Activated CD8-positive, alpha-beta T cell treated with anti-CD3 and anti-CD28 coated beads, Interleukin-2, amount 10 ng/mL, durations not matched to agents 7 days and 5 days (primary cell): ENCODE measurements at regions not wholly inside any gene's neighbourhood (a gene's known extent, or its start where the extent isn't known, plus 50 kb on each side); places are given as distances from the start of the nearest gene placed in this dataset.

Experiments
- ATAC-seq: fragments of 150-1000 bp; cut with Tn5 transposase; one replicate; pipeline ENCODE4 v1.10.0; 2021; ENCODE audit warnings: moderate library complexity
- CTCF ChIA-PET: fragments of 350-600 bp; sonication (Branson Sonifier 250); formaldehyde crosslinking; loops from one replicate; lab custom pipeline; 2021; ENCODE audit warnings: antibody characterized with exemption; lab: Charles Lee
- POLR2A ChIA-PET: fragments of 350-600 bp; sonication (Branson Sonifier 250); formaldehyde crosslinking; loops from one replicate; lab custom pipeline; 2021; ENCODE audit warnings: antibody characterized with exemption; lab: Charles Lee
- DNase-seq: peaks from one replicate; pipeline ENCODE4 v3.0.0-alpha.2; 2020
- H3K27ac Mint-ChIP-seq: one replicate; pipeline ENCODE4 v1.8.0; 2021; ENCODE audit warnings: mild to moderate bottlenecking, mixed read lengths
- H3K27me3 Mint-ChIP-seq: one replicate; pipeline ENCODE4 v1.8.0; 2021; ENCODE audit warnings: low read depth, mixed read lengths
- H3K36me3 Mint-ChIP-seq: one replicate; pipeline ENCODE4 v1.8.0; 2021; ENCODE audit warnings: low read depth, mixed read lengths
- H3K4me1 Mint-ChIP-seq: one replicate; pipeline ENCODE4 v1.8.0; 2021; ENCODE audit warnings: low read depth, mixed read lengths
- H3K4me3 Mint-ChIP-seq: one replicate; pipeline ENCODE4 v1.8.0; 2021; ENCODE audit warnings: mild to moderate bottlenecking, mixed read lengths
- H3K9me3 Mint-ChIP-seq: one replicate; pipeline ENCODE4 v1.8.0; 2022; ENCODE audit warnings: mixed read lengths; ENCODE audit not compliant: insufficient read depth

DNA sequence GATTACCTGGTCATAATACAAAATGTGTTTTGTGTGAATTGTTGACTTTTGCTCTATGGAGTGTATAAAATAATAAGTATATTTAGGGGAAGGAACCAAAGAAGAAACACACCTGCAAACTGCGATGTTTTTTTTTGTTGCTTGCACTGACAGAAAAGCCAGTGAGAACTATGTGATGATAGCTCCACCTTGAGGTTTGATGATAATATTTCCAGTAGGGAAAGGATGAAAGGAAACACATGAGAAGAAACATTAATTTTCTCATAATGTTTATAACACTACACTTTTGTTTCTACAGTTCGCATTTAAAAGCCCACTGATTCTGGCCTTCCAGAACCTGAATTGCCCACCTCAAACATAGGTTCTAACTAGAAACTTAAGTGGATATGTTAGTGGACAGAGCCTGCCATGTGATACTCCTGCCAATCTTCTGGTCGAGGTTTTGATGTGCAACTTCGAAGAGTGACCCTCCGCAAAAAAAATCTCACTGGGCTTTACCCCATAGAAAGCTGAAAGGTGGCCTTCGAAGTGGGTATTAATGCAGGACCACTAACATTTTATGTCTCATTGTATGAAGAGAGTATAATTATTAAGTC is 476.4 kb upstream of the SPHKAP start:
- Mint-ChIP-seq H3K27me3 (no peaks in the 10 kb centered on the region), H3K9me3 (no peaks in the 10 kb centered on the region), H3K36me3 (no peaks in the 10 kb centered on the region), H3K27ac (no peak overlapping the region), H3K4me1 (no peaks in the 10 kb centered on the region), H3K4me3 (no peak overlapping the region)
- DNase-seq = no peak
- ChIA-PET POLR2A (no interaction called here), CTCF (no interaction called here)
- ATAC-seq = no peak

- Mint-ChIP-seq H3K4me3 (no peak overlapping the region), H3K36me3 (no peaks in the 10 kb centered on the region), H3K9me3 (no peaks in the 10 kb centered on the region), H3K4me1 (no peaks in the 10 kb centered on the region), H3K27me3 (no peaks in the 10 kb centered on the region), H3K27ac (no peak overlapping the region)
- ATAC-seq (no peak), DNase-seq (no peak)
- ChIA-PET POLR2A (no interaction called here), CTCF (no interaction called here)
These were observed 473.8 kb upstream of the SPHKAP start for GRCh38 chr2:228655331-228655730.

DNA sequence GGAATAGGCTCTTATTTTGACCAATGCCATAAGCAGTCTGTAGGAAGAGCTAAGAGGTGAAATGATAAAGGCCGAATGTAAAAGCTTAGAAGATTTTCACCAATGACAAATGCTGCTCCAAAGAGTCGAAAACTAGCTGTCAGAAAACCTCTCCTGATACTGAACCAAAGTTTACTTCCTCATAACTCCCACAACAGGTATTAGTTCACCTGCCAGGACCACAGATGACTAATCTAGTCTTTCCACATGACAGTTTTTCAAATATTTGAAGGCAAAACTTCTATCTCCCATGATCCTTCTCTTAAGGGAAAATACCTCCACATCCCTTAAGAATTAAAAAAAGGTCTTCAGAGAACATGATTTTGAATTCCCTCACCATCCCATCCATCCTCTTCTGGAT is 473.2 kb upstream of the SPHKAP start:
- CTCF ChIA-PET = no interaction called here

DNA sequence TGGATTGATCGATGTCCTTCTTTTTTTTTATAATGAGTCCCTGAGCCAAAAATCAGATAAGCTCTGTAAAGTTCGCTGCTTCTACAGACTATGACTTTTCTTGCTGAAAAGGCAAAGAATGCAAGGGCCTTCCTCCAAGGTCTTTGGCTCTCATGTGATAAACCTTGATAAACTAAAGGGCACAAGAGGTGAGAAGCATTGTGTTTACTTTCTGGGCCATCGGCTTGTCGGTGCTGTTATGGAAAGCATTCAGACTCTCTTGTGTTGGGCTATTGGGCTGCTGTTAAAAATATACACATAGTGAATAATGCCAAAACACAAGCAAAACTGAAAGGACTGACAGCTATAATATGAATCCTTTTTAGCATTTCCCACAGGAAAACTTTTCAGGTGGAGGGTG is 472.4 kb upstream of the SPHKAP start:
- H3K4me3 Mint-ChIP-seq = no peak overlapping the region
- no peaks in the 10 kb centered on the region for H3K9me3 Mint-ChIP-seq
- H3K36me3 Mint-ChIP-seq = no peaks in the 10 kb centered on the region
- H3K27ac Mint-ChIP-seq = no peak overlapping the region
- no peaks in the 10 kb centered on the region for H3K27me3 Mint-ChIP-seq
- no peaks in the 10 kb centered on the region for H3K4me1 Mint-ChIP-seq
- ChIA-PET POLR2A (no interaction called here), CTCF (no interaction called here)
- DNase-seq = no peak
- ATAC-seq = no peak

More for the DNA sequence above, 473.2 kb upstream of the SPHKAP start:
- H3K27me3 Mint-ChIP-seq = no peaks in the 10 kb centered on the region
- no peak overlapping the region for H3K27ac Mint-ChIP-seq
- no peaks in the 10 kb centered on the region for H3K36me3 Mint-ChIP-seq
- no peak overlapping the region for H3K4me3 Mint-ChIP-seq
- DNase-seq = no peak
- H3K9me3 Mint-ChIP-seq = no peaks in the 10 kb centered on the region
- POLR2A ChIA-PET = no interaction called here
- H3K4me1 Mint-ChIP-seq = no peaks in the 10 kb centered on the region
- ATAC-seq = no peak

- no peaks in the 10 kb centered on the region for H3K4me1 Mint-ChIP-seq
- no peak for DNase-seq
- no peaks in the 10 kb centered on the region for H3K36me3 Mint-ChIP-seq
- H3K4me3 Mint-ChIP-seq = no peak overlapping the region
- no peaks in the 10 kb centered on the region for H3K9me3 Mint-ChIP-seq
- ChIA-PET CTCF (no interaction called here), POLR2A (no interaction called here)
- no peak for ATAC-seq
- no peak overlapping the region for H3K27ac Mint-ChIP-seq
- H3K27me3 Mint-ChIP-seq = no peaks in the 10 kb centered on the region
These were observed 470.9 kb upstream of the SPHKAP start for GRCh38 chr2:228652366-228652765.

GRCh38 chr2:228649876-228650275 is 468.4 kb upstream of the SPHKAP start:
- Mint-ChIP-seq H3K9me3 (peaks cover 4% of the 10 kb centered on the region), H3K27ac (no peak overlapping the region), H3K4me3 (no peak overlapping the region), H3K27me3 (no peaks in the 10 kb centered on the region), H3K4me1 (no peaks in the 10 kb centered on the region), H3K36me3 (no peaks in the 10 kb centered on the region)
- ChIA-PET CTCF (no interaction called here), POLR2A (no interaction called here)
- no peak for ATAC-seq
- DNase-seq = no peak

- no peak for ATAC-seq
- ChIA-PET POLR2A (no interaction called here), CTCF (no interaction called here)
- Mint-ChIP-seq H3K27me3 (no peaks in the 10 kb centered on the region), H3K4me1 (no peaks in the 10 kb centered on the region), H3K36me3 (no peaks in the 10 kb centered on the region), H3K27ac (no peak overlapping the region), H3K9me3 (peaks cover 4% of the 10 kb centered on the region), H3K4me3 (no peak overlapping the region)
- DNase-seq = no peak
These were observed 468.0 kb upstream of the SPHKAP start for GRCh38 chr2:228649447-228649846.

DNA sequence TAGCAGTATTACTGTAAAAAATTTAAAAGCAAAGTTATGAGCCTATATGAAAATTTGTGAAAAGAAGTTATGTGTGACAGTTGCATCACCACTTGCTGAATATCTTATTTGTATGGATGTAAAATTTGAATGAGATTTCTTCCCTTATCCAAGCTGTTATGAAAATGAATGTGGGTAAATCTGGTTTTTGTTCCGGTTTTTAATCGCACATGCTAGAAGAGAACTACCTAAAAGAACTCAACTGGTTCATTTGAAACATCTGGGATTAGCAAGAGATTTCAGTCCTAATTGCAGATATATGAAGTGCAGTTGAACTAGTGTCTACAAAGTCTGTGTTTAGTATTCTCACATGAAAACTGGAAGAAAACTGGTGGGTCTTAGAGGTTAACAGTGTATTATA is 467.1 kb upstream of the SPHKAP start:
- CTCF ChIA-PET = no interaction called here
- POLR2A ChIA-PET = no interaction called here
- Mint-ChIP-seq H3K27ac (no peak overlapping the region), H3K4me3 (no peak overlapping the region), H3K9me3 (peaks cover 4% of the 10 kb centered on the region), H3K36me3 (no peaks in the 10 kb centered on the region), H3K4me1 (no peaks in the 10 kb centered on the region), H3K27me3 (no peaks in the 10 kb centered on the region)
- DNase-seq = no peak
- ATAC-seq = no peak

GRCh38 chr2:228646061-228646460 is 464.6 kb upstream of the SPHKAP start:
- H3K36me3 Mint-ChIP-seq = no peaks in the 10 kb centered on the region
- ATAC-seq (no peak), DNase-seq (no peak)
- H3K4me1 Mint-ChIP-seq = no peaks in the 10 kb centered on the region
- H3K4me3 Mint-ChIP-seq = no peak overlapping the region
- peaks cover 4% of the 10 kb centered on the region for H3K9me3 Mint-ChIP-seq
- POLR2A ChIA-PET = no interaction called here
- H3K27me3 Mint-ChIP-seq = no peaks in the 10 kb centered on the region
- CTCF ChIA-PET = no interaction called here
- H3K27ac Mint-ChIP-seq = no peak overlapping the region

DNA sequence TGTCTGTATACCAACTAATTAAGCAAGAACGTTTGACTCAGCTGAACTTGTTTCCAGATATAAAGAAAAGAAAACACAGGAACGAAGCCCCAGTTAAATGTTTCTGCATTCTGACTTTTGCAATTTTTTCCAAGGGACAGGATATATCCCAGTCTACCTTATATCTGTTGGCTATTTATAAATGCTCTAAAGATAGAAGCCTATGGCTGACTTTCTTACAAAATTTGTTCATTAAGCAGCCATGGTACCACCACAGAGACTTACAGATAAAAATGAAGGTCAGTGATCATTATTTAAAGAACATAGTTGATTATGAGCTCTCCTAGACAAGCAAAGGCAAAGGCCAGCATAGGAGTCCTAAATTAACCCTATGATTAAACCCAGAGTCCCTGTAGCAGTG is 462.7 kb upstream of the SPHKAP start:
- Mint-ChIP-seq H3K36me3 (no peaks in the 10 kb centered on the region), H3K27ac (no peak overlapping the region), H3K4me3 (no peak overlapping the region), H3K9me3 (peaks cover 4% of the 10 kb centered on the region), H3K4me1 (no peaks in the 10 kb centered on the region), H3K27me3 (no peaks in the 10 kb centered on the region)
- DNase-seq (no peak), ATAC-seq (no peak)
- ChIA-PET POLR2A (no interaction called here), CTCF (no interaction called here)

- H3K4me3 Mint-ChIP-seq = no peak overlapping the region
- H3K27me3 Mint-ChIP-seq = no peaks in the 10 kb centered on the region
- H3K4me1 Mint-ChIP-seq = no peaks in the 10 kb centered on the region
- ChIA-PET POLR2A (no interaction called here), CTCF (no interaction called here)
- ATAC-seq = no peak
- peaks cover 4% of the 10 kb centered on the region for H3K9me3 Mint-ChIP-seq
- H3K36me3 Mint-ChIP-seq = no peaks in the 10 kb centered on the region
- no peak for DNase-seq
- no peak overlapping the region for H3K27ac Mint-ChIP-seq
These were observed 461.4 kb upstream of the SPHKAP start for GRCh38 chr2:228642861-228643260.

DNA sequence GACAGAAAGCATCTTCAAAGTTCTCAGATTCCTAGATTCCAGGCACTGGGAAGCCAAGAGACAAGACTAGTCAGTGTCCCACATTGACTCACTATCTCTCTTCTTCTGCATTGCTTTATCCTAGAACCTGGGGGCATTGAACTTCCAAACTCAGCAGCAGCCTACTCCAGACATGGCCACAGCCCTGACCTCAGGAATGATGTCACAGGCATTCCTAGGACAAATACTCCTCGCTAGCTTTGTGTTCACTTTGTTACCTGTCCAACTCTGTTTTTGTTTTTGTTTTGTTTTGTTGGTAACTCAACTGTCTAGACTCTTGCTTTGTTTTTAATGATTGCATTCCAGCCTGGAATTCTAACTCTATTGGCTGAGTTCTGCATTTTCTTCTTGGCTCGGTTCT is 449.3 kb upstream of the SPHKAP start:
- Mint-ChIP-seq H3K4me3 (no peak overlapping the region), H3K4me1 (no peaks in the 10 kb centered on the region), H3K36me3 (no peaks in the 10 kb centered on the region), H3K27ac (no peak overlapping the region), H3K27me3 (no peaks in the 10 kb centered on the region), H3K9me3 (no peaks in the 10 kb centered on the region)
- DNase-seq (no peak), ATAC-seq (no peak)
- POLR2A ChIA-PET = no interaction called here
- CTCF ChIA-PET = no interaction called here

DNA sequence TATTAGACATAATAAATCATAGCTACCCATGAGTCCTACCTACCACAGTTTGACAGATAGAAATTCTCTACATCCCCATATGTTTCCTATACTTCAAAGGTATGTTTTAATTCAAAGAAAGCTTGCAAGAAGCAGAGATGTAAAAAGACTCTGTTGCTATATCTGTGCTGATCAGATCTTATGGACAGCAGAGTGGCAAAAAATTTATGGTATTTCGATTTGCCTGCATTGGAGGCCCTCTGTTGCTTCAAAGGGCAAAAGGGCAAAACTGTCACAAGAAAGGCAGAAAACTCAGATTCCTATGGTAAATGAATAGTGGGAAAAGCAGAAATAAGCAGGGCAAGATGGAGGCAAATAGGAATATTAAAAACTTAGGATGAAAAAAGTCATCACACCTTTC is 447.8 kb upstream of the SPHKAP start:
- DNase-seq (no peak), ATAC-seq (no peak)
- Mint-ChIP-seq H3K27me3 (no peaks in the 10 kb centered on the region), H3K4me1 (no peaks in the 10 kb centered on the region), H3K27ac (no peak overlapping the region), H3K36me3 (no peaks in the 10 kb centered on the region), H3K4me3 (no peak overlapping the region), H3K9me3 (no peaks in the 10 kb centered on the region)
- POLR2A ChIA-PET = no interaction called here
- CTCF ChIA-PET = no interaction called here
